Right atrium auricular region (tissue), 2 donors: ENCODE measurements at regions not wholly inside any gene's neighbourhood (a gene's known extent, or its start where the extent isn't known, plus 50 kb on each side); places are given as distances from the start of the nearest gene placed in this dataset.

Experiments used
- DNase-seq: peaks from one replicate; pipeline ENCODE4 v3.0.0-alpha.2; 2019; ENCODE audit warnings: low spot score
- H3K27ac ChIP-seq, 2 donors: fragments of 200-600 bp; sonication (generic); 1 replicate in 1 of 2; 2 replicates in 1 of 2; pipeline ENCODE4 v1.5.1; 2016 to 2019
- H3K27me3 ChIP-seq, 2 donors: fragments of 200-600 bp; sonication (generic); one replicate each; pipeline versions ENCODE4 v1.5.1 to v1.6.0; 2017 to 2019
- H3K36me3 ChIP-seq: fragments of 200-600 bp; sonication (generic); one replicate; pipeline ENCODE4 v1.5.1; 2016
- H3K4me1 ChIP-seq, 2 donors: fragments of 200-600 bp; sonication (generic); one replicate each; pipeline versions ENCODE4 v1.5.1 to v1.6.0; 2017 to 2019
- H3K4me3 ChIP-seq, 2 donors: fragments of 200-600 bp; sonication (generic); 1 replicate in 1 of 2; 2 replicates in 1 of 2; pipeline ENCODE4 v1.5.1; 2017 to 2019; ENCODE audit warnings: mild to moderate bottlenecking in 1 of 2, moderate library complexity in 1 of 2
- H3K9me3 ChIP-seq, 2 donors: fragments of 200-600 bp; sonication (generic); one replicate each; pipeline ENCODE4 v1.5.1; 2019
- CTCF ChIP-seq, 2 donors: fragments of 200-600 bp; sonication (generic); IDR thresholded peaks; one replicate each; pipeline ENCODE4 v1.5.1; 2019; ENCODE audit warnings: antibody characterized with exemption in 2 of 2

- H3K4me1 ChIP-seq, result no peaks in the 10 kb centered on the region
- H3K36me3 ChIP-seq, result no peaks in the 10 kb centered on the region
- no peaks in the 10 kb centered on the region for H3K27me3 ChIP-seq
- no peak overlapping the region for H3K27ac ChIP-seq
- no peak for TF ChIP-seq CTCF (IDR thresholded peaks at IDR 0.05)
- no peaks in the 10 kb centered on the region for H3K9me3 ChIP-seq
- no peak for DNase-seq
- H3K4me3 ChIP-seq, result no peak overlapping the region
Observed at GRCh38 chr11:33412241-33412640, 155.1 kb downstream of the HIPK3 start.

GRCh38 chr11:33411751-33412150 lies 154.6 kb downstream of the HIPK3 start:
- Histone ChIP-seq H3K27me3 (no peaks in the 10 kb centered on the region), H3K9me3 (no peaks in the 10 kb centered on the region), H3K4me3 (no peak overlapping the region), H3K36me3 (no peaks in the 10 kb centered on the region), H3K27ac (no peak overlapping the region), H3K4me1 (no peaks in the 10 kb centered on the region)
- DNase-seq, result no peak
- TF ChIP-seq CTCF (IDR thresholded peaks at IDR 0.05), result no peak

GRCh38 chr11:33410086-33410765 lies 153.0 kb downstream of the HIPK3 start:
- no peak overlapping the region for H3K27ac ChIP-seq
- H3K27me3 ChIP-seq, result no peaks in the 10 kb centered on the region
- H3K36me3 ChIP-seq, result no peaks in the 10 kb centered on the region
- H3K9me3 ChIP-seq, result no peaks in the 10 kb centered on the region
- no peaks in the 10 kb centered on the region for H3K4me1 ChIP-seq
- TF ChIP-seq CTCF (IDR thresholded peaks at IDR 0.05), result no peak
- DNase-seq, result no peak
- no peak overlapping the region for H3K4me3 ChIP-seq
